ENCODE measurements at regions not wholly inside any gene's neighbourhood (a gene's known extent, or its start where the extent isn't known, plus 50 kb on each side); places are given as distances from the start of the nearest gene placed in this dataset.

GRCh38 chr3:113051787-113052186 is 61.0 kb downstream of the GTPBP8 start:
- DNase-seq: no peak
- in situ Hi-C loops (cut with HindIII; ENCODE audit: low pct_ligation_motif_present, low pct_unique_long_range_greater_than_20kb, low sequenced_read_pairs): no loop called here

- DNase-seq: no peak
Observed at GRCh38 chr3:113053169-113053568, 62.4 kb downstream of the GTPBP8 start.

GRCh38 chr3:113054552-113054951 is 63.8 kb downstream of the GTPBP8 start:
- no peak for DNase-seq
- in situ Hi-C loops (cut with HindIII; ENCODE audit: low pct_ligation_motif_present, low pct_unique_long_range_greater_than_20kb, low sequenced_read_pairs): no loop called here

More at GRCh38 chr3:113053169-113053568, 62.4 kb downstream of the GTPBP8 start:
- in situ Hi-C loops (cut with HindIII; ENCODE audit: low pct_ligation_motif_present, low pct_unique_long_range_greater_than_20kb, low sequenced_read_pairs): no loop called here

GRCh38 chr3:113055201-113055600 is 64.4 kb downstream of the GTPBP8 start:
- no peak for DNase-seq
- in situ Hi-C loops (cut with HindIII; ENCODE audit: low pct_ligation_motif_present, low pct_unique_long_range_greater_than_20kb, low sequenced_read_pairs): no loop called here

GRCh38 chr3:113055961-113056360 is 65.2 kb downstream of the GTPBP8 start:
- in situ Hi-C loops (cut with HindIII; ENCODE audit: low pct_ligation_motif_present, low pct_unique_long_range_greater_than_20kb, low sequenced_read_pairs): no loop called here
- no peak for DNase-seq

- in situ Hi-C loops (cut with HindIII; ENCODE audit: low pct_ligation_motif_present, low pct_unique_long_range_greater_than_20kb, low sequenced_read_pairs): no loop called here
- no peak for DNase-seq
Observed at GRCh38 chr3:113057117-113057516, 66.3 kb downstream of the GTPBP8 start.

- no peak for DNase-seq
- in situ Hi-C loops (cut with HindIII; ENCODE audit: low pct_ligation_motif_present, low pct_unique_long_range_greater_than_20kb, low sequenced_read_pairs): no loop called here
Observed at GRCh38 chr3:113058188-113058587, 67.4 kb downstream of the GTPBP8 start.

- in situ Hi-C loops (cut with HindIII; ENCODE audit: low pct_ligation_motif_present, low pct_unique_long_range_greater_than_20kb, low sequenced_read_pairs): no loop called here
Observed at GRCh38 chr3:113062705-113063104, 71.9 kb downstream of the GTPBP8 start.

GRCh38 chr3:113063126-113063894 is 72.5 kb downstream of the GTPBP8 start:
- no peak for DNase-seq
- in situ Hi-C loops (cut with HindIII; ENCODE audit: low pct_ligation_motif_present, low pct_unique_long_range_greater_than_20kb, low sequenced_read_pairs): no loop called here

More at GRCh38 chr3:113062705-113063104, 71.9 kb downstream of the GTPBP8 start:
- no peak for DNase-seq

GRCh38 chr3:113064183-113064582 is 73.4 kb downstream of the GTPBP8 start:
- DNase-seq: no peak
- in situ Hi-C loops (cut with HindIII; ENCODE audit: low pct_ligation_motif_present, low pct_unique_long_range_greater_than_20kb, low sequenced_read_pairs): no loop called here

- in situ Hi-C loops (cut with HindIII; ENCODE audit: low pct_ligation_motif_present, low pct_unique_long_range_greater_than_20kb, low sequenced_read_pairs): no loop called here
- no peak for DNase-seq
Observed at GRCh38 chr3:113065336-113065735, 74.6 kb downstream of the GTPBP8 start.

GRCh38 chr3:113070072-113070640 is 79.4 kb downstream of the GTPBP8 start:
- DNase-seq: no peak
- in situ Hi-C loops (cut with HindIII; ENCODE audit: low pct_ligation_motif_present, low pct_unique_long_range_greater_than_20kb, low sequenced_read_pairs): no loop called here

GRCh38 chr3:113070681-113071113 is 79.9 kb downstream of the GTPBP8 start:
- peak; percentile 68 for DNase-seq
- in situ Hi-C loops (cut with HindIII; ENCODE audit: low pct_ligation_motif_present, low pct_unique_long_range_greater_than_20kb, low sequenced_read_pairs): no loop called here

GRCh38 chr3:113075588-113075987 is 84.8 kb downstream of the GTPBP8 start:
- DNase-seq: no peak
- in situ Hi-C loops (cut with HindIII; ENCODE audit: low pct_ligation_motif_present, low pct_unique_long_range_greater_than_20kb, low sequenced_read_pairs): no loop called here

GRCh38 chr3:113079218-113079961 is 88.6 kb downstream of the GTPBP8 start:
- in situ Hi-C loops (cut with HindIII; ENCODE audit: low pct_ligation_motif_present, low pct_unique_long_range_greater_than_20kb, low sequenced_read_pairs): no loop called here

GRCh38 chr3:113084777-113085176 is 94.0 kb downstream of the GTPBP8 start:
- in situ Hi-C loops (cut with HindIII; ENCODE audit: low pct_ligation_motif_present, low pct_unique_long_range_greater_than_20kb, low sequenced_read_pairs): no loop called here
- DNase-seq: no peak

More at GRCh38 chr3:113079218-113079961, 88.6 kb downstream of the GTPBP8 start:
- no peak for DNase-seq

GRCh38 chr3:113086560-113087461 is 96.0 kb downstream of the GTPBP8 start:
- no peak for DNase-seq
- in situ Hi-C loops (cut with HindIII; ENCODE audit: low pct_ligation_motif_present, low pct_unique_long_range_greater_than_20kb, low sequenced_read_pairs): no loop called here

GRCh38 chr3:113088616-113089015 is 97.8 kb downstream of the GTPBP8 start:
- in situ Hi-C loops (cut with HindIII; ENCODE audit: low pct_ligation_motif_present, low pct_unique_long_range_greater_than_20kb, low sequenced_read_pairs): no loop called here
- no peak for DNase-seq

Measured in ACHN (cell line).